Lower lobe of right lung (tissue), 2 donors: ENCODE measurements at regions not wholly inside any gene's neighbourhood (a gene's known extent, or its start where the extent isn't known, plus 50 kb on each side); places are given as distances from the start of the nearest gene placed in this dataset.
A peak's percentile ranks its signal among the peaks of the same experiment; 100 is the strongest.
"Not testable (repeated sequence)": the region's sequence is repeated elsewhere in the genome, so short reads cannot be mapped to it uniquely, and the experiment has no call there.

Experiments used
- ATAC-seq, 2 donors: fragments of 200-7000 bp; cut with Tn5 transposase; one replicate each; pipeline ENCODE4 v1.9.1; 2020 to 2022; ENCODE audit warnings: mild to moderate bottlenecking in 2 of 2, moderate library complexity in 2 of 2
- DNase-seq: peaks from one replicate; pipeline ENCODE4 v3.0.0-alpha.2; 2020
- H3K27ac ChIP-seq: fragments of 200-600 bp; one replicate; pipeline ENCODE4 v1.8.0; 2022
- H3K27me3 ChIP-seq: fragments of 200-600 bp; one replicate; pipeline ENCODE4 v1.8.0; 2022; ENCODE audit warnings: low read depth
- H3K36me3 ChIP-seq: fragments of 200-600 bp; one replicate; pipeline ENCODE4 v1.8.0; 2022; ENCODE audit warnings: mild to moderate bottlenecking
- H3K4me1 ChIP-seq: fragments of 200-600 bp; one replicate; pipeline ENCODE4 v1.8.0; 2022
- H3K4me3 ChIP-seq: fragments of 200-600 bp; one replicate; pipeline ENCODE4 v1.8.0; 2022; ENCODE audit warnings: mild to moderate bottlenecking
- H3K9me3 ChIP-seq: fragments of 200-600 bp; one replicate; pipeline ENCODE4 v1.8.0; 2022
- intact Hi-C: fragments of 100-400 bp; cut with DNase I; formaldehyde crosslinking; loops from one replicate; pipeline ENCODE4 v1.11.0; 2022
- TF ChIP-seq, protein P1 (sequence below): fragments of 200-600 bp; IDR thresholded peaks from one replicate; pipeline ENCODE4 v1.8.0; 2022; ENCODE audit warnings: antibody characterized with exemption, mild to moderate bottlenecking
- donor health status: DM: no; HTN: yes; CAD: no; lungs with severe emphysema.

DNA sequence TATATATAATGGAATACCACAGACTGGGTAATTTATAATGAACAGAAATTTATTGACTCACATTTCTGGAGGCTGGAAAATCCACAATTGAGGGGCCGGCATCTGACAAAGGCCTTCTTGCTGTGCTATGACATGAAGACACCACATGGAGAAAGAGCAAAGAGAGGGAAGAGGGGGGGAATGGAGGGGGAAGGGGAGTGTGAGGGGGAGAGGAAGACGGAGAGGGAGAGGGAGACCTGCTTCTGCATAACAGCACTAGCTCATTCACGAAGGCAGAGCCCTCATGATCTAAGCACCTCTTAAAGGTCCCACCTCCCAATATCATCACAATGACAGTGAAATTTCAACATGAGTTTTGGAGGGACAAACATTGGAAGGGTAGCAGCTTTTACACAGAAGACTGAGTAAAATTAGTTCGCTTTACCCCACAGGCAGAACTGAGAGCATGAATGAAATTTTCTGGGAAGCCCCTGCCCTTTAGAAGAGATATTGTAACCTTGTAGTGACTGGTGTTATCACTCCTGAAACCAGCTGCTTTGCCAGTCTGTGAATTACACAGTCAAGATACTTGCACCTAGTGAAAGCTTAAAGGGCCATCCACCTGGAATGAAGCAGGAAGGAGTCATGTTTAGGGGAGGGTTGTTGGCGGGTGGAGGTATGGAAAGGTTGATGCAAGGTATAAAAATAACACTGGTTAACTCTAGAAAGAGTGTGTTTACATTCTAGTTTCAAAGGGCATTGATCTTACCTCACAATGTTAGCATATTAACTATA is 793.0 kb upstream of the TPTE start:
- ATAC-seq, result peak; percentile 9 to 64
- H3K4me3 ChIP-seq, intact Hi-C loops, H3K27ac ChIP-seq, H3K27me3 ChIP-seq, H3K9me3 ChIP-seq, DNase-seq, H3K4me1 ChIP-seq, H3K36me3 ChIP-seq: not testable (repeated sequence)

DNA sequence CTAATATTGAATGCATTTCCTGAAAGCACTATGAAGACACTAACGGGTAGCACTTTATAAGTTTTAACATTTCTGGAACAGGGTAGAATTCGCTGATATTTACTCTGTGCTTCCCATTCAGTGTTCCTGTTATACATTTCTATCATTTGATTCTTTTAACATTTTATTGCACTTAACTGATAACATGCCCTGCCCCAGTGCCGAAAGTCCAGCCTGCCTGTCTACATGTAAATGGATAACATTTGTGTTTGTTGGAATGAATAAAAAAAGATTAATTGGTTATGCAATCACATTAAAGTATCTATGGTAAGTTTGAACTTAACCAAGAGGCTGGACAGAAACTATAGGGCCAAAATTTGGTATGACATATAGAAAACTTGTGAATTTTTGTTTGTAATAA is 790.5 kb upstream of the TPTE start:
- H3K4me1 ChIP-seq, result no peaks in the 10 kb centered on the region
- H3K36me3 ChIP-seq, result no peaks in the 10 kb centered on the region
- H3K27ac ChIP-seq, result no peak overlapping the region
- TF ChIP-seq, protein P1, sequence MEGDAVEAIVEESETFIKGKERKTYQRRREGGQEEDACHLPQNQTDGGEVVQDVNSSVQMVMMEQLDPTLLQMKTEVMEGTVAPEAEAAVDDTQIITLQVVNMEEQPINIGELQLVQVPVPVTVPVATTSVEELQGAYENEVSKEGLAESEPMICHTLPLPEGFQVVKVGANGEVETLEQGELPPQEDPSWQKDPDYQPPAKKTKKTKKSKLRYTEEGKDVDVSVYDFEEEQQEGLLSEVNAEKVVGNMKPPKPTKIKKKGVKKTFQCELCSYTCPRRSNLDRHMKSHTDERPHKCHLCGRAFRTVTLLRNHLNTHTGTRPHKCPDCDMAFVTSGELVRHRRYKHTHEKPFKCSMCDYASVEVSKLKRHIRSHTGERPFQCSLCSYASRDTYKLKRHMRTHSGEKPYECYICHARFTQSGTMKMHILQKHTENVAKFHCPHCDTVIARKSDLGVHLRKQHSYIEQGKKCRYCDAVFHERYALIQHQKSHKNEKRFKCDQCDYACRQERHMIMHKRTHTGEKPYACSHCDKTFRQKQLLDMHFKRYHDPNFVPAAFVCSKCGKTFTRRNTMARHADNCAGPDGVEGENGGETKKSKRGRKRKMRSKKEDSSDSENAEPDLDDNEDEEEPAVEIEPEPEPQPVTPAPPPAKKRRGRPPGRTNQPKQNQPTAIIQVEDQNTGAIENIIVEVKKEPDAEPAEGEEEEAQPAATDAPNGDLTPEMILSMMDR, result no peak
- ATAC-seq (no peak), DNase-seq (no peak)
- H3K9me3 ChIP-seq, result peaks cover 12% of the 10 kb centered on the region
- intact Hi-C loops, result no loop called here
- H3K4me3 ChIP-seq, result no peak overlapping the region
- H3K27me3 ChIP-seq, result no peaks in the 10 kb centered on the region

DNA sequence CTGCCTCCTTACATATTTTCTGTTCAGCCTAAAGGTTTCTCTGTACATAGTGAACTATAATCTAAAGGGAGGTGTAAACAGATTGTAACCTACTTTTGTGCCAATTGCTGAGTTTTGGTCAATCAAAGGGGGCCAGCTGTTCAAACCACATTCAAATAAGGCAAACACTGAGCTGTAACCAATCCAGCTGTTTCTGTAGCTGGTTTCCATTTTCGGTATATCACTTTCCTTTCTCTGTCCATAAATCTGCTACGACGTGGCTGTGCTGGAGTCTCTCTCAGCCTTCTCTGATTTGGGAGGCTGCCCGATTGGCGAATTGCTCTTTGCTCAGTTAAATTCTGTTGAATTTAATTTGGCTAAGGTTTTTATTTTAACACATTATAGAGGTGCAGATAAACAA is 790.1 kb upstream of the TPTE start:
- H3K4me3 ChIP-seq, H3K36me3 ChIP-seq, ATAC-seq, H3K27ac ChIP-seq, intact Hi-C loops, H3K27me3 ChIP-seq, H3K4me1 ChIP-seq, DNase-seq: not testable (repeated sequence)
- peaks cover 12% of the 10 kb centered on the region for H3K9me3 ChIP-seq

DNA sequence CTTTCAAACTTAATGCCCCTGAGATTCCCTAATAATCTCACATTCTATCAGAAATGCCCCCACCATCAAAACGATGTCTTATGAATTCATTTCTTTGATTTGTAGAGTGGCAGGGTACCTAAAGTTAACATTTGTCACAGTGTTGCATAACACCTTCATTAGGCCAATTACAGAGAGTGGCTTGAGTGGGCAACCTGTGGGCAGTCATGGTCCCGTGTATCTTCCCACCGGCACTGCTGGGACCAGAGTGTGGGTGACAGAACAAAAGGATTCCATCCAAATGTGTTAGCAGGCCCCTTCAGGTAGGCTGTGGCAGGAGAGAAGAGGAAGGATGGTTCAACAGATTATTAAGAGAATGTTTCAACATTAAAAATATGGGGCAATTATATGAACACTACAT is 788.8 kb upstream of the TPTE start:
- H3K27me3 ChIP-seq, H3K4me1 ChIP-seq, H3K4me3 ChIP-seq, DNase-seq, H3K36me3 ChIP-seq, H3K27ac ChIP-seq, intact Hi-C loops: not testable (repeated sequence)
- peaks cover 12% of the 10 kb centered on the region for H3K9me3 ChIP-seq
- ATAC-seq, result peak in 1 of 2 donors; percentile 16

DNA sequence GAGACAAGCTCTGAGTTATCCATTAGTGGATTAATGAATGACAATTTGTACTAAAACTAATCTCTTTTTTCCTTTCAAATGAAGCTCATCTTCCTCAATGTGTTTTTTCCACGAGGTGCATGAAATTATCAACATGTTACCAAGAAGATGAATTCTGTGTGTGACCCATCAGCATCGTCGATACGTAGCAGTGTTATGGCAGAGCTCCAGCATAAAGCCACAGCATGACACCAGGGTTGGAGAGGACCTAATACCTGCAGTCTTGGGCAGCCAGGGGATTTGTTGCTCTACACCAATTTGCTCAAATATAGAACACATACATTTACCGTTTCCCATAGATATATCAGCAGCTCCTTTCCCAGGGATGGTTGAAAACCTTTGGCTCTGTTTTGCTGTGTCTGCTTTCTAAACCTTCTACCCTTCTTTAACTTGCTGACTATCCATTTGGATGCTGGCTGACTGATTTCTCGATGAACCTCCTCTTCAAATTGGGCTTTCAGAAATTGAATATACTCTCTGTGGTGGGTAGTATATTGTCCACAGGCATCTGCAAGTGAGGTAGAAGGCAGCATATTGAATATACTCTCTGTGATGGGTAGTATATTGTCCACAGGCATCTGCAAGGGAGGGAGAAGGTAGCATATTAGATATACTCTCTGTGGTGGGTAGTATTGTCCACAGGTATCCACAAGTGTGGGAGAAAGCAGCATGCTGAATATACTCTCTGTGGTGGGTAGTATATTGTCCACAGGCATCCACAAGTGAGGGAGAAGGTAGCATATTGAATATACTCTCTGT is 787.4 kb upstream of the TPTE start:
- H3K4me3 ChIP-seq, DNase-seq, intact Hi-C loops, H3K27me3 ChIP-seq, ATAC-seq, H3K4me1 ChIP-seq, H3K27ac ChIP-seq, H3K36me3 ChIP-seq: not testable (repeated sequence)
- H3K9me3 ChIP-seq, result peaks cover 12% of the 10 kb centered on the region

DNA sequence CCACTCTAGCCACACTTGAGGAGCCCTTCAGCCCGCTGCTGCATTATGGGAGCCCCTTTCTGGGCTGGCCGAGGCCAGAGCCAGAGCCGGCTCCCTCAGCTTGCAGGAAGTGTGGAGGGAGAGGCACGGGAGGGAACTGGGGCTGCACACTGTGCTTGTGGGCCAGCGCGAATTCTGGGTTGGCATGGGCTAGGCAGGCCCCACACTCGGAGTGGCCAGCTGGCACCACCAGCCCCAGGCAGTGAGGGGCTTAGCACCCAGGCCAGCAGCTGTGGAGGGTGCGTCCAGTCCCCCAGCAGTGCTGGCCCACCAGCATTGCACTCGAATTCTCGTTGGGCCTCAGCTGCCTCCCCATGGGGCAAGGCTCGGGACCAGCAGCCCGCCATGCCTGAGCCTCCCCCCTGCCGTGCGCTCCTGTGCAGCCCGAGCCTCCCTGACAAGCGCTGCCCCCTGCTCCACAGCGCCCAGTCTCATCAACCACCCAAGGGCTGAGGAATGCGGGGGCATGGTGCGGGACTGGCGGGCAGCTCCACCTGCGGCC is 785.9 kb upstream of the TPTE start:
- DNase-seq (no peak), ATAC-seq (peak; percentile 41 to 42)
- Histone ChIP-seq H3K36me3 (no peaks in the 10 kb centered on the region), H3K4me1 (no peaks in the 10 kb centered on the region), H3K9me3 (peaks cover 12% of the 10 kb centered on the region), H3K4me3 (no peak overlapping the region), H3K27me3 (no peaks in the 10 kb centered on the region), H3K27ac (no peak overlapping the region)
- TF ChIP-seq, protein P1, result no peak
- intact Hi-C loops, result no loop called here

DNA sequence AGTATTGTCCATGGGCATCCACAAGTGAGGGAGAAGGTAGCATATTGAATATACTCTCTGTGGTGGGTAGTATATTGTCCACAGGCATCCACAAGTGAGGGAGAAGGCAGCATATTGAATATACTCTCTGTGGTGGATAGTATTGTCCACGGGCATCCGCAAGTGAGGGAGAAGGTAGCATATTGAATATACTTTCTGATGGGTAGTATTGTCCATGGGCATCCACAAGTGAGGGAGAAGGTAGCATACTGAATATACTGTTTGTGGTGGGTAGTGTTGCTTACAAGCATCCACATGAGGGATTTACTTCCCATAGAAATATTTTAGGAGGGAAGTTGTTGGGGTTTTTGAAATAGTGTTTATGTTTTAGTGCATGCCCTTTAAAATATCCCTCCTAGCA is 784.1 kb upstream of the TPTE start:
- DNase-seq, intact Hi-C loops, H3K4me3 ChIP-seq, ATAC-seq, H3K4me1 ChIP-seq, H3K27ac ChIP-seq, H3K27me3 ChIP-seq, H3K36me3 ChIP-seq: not testable (repeated sequence)
- H3K9me3 ChIP-seq, result peaks cover 12% of the 10 kb centered on the region

DNA sequence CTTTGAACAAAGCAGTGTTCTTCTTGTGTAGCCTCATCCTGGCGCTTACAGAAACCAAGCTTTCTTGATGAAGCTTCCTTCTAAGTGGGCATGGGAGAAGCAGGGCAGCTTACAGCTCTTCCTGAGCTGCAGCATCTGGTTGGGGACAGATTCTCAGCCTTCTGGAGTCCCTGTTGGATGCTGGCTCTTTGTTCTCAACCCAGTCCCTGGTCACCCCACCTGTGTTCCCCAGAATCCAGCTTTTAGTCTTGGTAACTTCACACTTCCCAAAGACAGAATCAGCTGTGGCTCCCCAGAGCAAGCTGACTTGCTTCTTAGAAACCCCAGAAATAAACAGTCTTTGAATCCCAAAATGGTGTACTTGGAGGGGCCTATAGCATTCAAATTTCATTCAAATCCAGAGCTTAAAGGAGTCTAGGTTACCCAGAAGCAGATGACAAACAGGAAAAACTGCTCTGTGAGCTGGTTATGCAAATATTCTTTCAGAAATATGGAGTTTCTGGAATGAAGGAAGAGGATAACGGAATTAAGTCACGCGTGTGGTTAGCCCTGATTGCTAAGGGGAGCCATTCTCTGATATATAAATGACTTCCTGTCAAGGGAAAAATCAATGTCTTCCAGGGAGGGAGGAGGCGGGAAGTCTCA is 783.4 kb upstream of the TPTE start:
- H3K36me3 ChIP-seq, intact Hi-C loops, H3K27me3 ChIP-seq, DNase-seq, H3K4me3 ChIP-seq, H3K27ac ChIP-seq, H3K4me1 ChIP-seq, H3K9me3 ChIP-seq: not testable (repeated sequence)
- ATAC-seq, result peak in 1 of 2 donors; percentile 20
